Endothelial cell of umbilical vein (primary cell): ENCODE measurements at regions not wholly inside any gene's neighbourhood (a gene's known extent, or its start where the extent isn't known, plus 50 kb on each side); places are given as distances from the start of the nearest gene placed in this dataset.
"Not testable (repeated sequence)": the region's sequence is repeated elsewhere in the genome, so short reads cannot be mapped to it uniquely, and the experiment has no call there.

Source experiments
- BruUV-seq: library from RNA; stranded (reverse); fragments of 400-500 nt; replicated peaks from 2 replicates; lab custom pipeline; 2021; lab: Mats Ljungman, UMichigan
- CTCF ChIA-PET: fragments of 300-600, 350-600 bp; sonication (Branson Sonifier 250); formaldehyde crosslinking; loops from one replicate; lab custom pipeline; 2021; ENCODE audit warnings: antibody characterized with exemption, inconsistent platforms; lab: Charles Lee
- POLR2A ChIA-PET: fragments of 300-600, 350-600 bp; sonication (Branson Sonifier 250); formaldehyde crosslinking; loops from one replicate; lab custom pipeline; 2021; ENCODE audit warnings: antibody characterized with exemption, inconsistent platforms; lab: Charles Lee
- DNase-seq: peaks from one replicate; pipeline ENCODE4 v3.0.0-alpha.2; 2011; ENCODE audit warnings: low read depth, low spot score
- FAIRE-seq: peaks from 2 replicates; lab custom pipeline; 2011; peaks lifted over from hg19 to GRCh38; lab: Jason Lieb, UNC
- H2AFZ ChIP-seq: 2 replicates; pipeline ENCODE4 v1.6.0; 2012; ENCODE audit warnings: low read depth, low read length, control low read depth, inconsistent platforms
- H3K27ac ChIP-seq: 2 replicates; pipeline ENCODE4 v1.5.1; 2011; ENCODE audit warnings: low read depth, mild to moderate bottlenecking, control low read depth, low read length, moderate library complexity; ENCODE audit not compliant: insufficient read depth
- H3K27me3 ChIP-seq, 2 experiments: 2 replicates each; pipeline versions ENCODE4 v1.6.0 to v1.6.1; 2011; ENCODE audit warnings: low read length in 2 of 2, mixed read lengths in 1 of 2; ENCODE audit not compliant: control insufficient read depth in 2 of 2, insufficient read depth in 2 of 2
- H3K36me3 ChIP-seq, 2 experiments: 2 replicates in 1 of 2; 3 replicates in 1 of 2; pipeline ENCODE4 v1.5.1; 2011; ENCODE audit warnings: low read length in 2 of 2, mild to moderate bottlenecking in 1 of 2, moderate library complexity in 1 of 2; ENCODE audit not compliant: control insufficient read depth in 2 of 2, insufficient read depth in 2 of 2; ENCODE audit errors: extremely low read depth in 1 of 2
- H3K4me1 ChIP-seq: 3 replicates; pipeline ENCODE4 v1.5.1; 2011; ENCODE audit warnings: mild to moderate bottlenecking, low read length; ENCODE audit not compliant: control insufficient read depth, insufficient read depth; ENCODE audit errors: extremely low read depth
- H3K4me2 ChIP-seq: 2 replicates; pipeline ENCODE4 v1.6.1; 2011; ENCODE audit warnings: low read length, control low read depth, mixed read lengths; ENCODE audit not compliant: insufficient read depth
- H3K4me3 ChIP-seq, 3 experiments: fragments of 200-600 bp in 1 of 3; sonication (generic), shearing (Covaris generic) in 1 of 3; replicated peaks in 1 of 3; 2 replicates each; pipeline ENCODE4 v1.5.1; 2011 to 2016; ENCODE audit warnings: control low read depth in 3 of 3, low read length in 3 of 3, mild to moderate bottlenecking in 2 of 3, inconsistent platforms in 1 of 3, low read depth in 1 of 3, moderate library complexity in 1 of 3; ENCODE audit not compliant: insufficient read depth in 1 of 3
- H3K79me2 ChIP-seq: 2 replicates; pipeline ENCODE4 v1.6.0; 2012; ENCODE audit warnings: low read length, inconsistent platforms; ENCODE audit not compliant: control insufficient read depth, insufficient read depth
- H3K9ac ChIP-seq: replicated peaks from 2 replicates; pipeline ENCODE3; 2011; ENCODE audit warnings: low read length, control low read depth; ENCODE audit not compliant: insufficient read depth; ENCODE audit errors: extremely low read depth
- H3K9me1 ChIP-seq: replicated peaks from 3 replicates; pipeline ENCODE4 v1.6.0; 2011; ENCODE audit warnings: mild to moderate bottlenecking, low read length; ENCODE audit not compliant: control insufficient read depth, insufficient read depth; ENCODE audit errors: extremely low read depth
- H3K9me3 ChIP-seq: replicated peaks from 2 replicates; pipeline ENCODE4 v1.5.1; 2012; ENCODE audit warnings: low read length, inconsistent platforms; ENCODE audit not compliant: control insufficient read depth, insufficient read depth
- H4K20me1 ChIP-seq: replicated peaks from 2 replicates; pipeline ENCODE3; 2011; ENCODE audit warnings: mild to moderate bottlenecking, low read length; ENCODE audit not compliant: control insufficient read depth, insufficient read depth; ENCODE audit errors: extremely low read depth
- MYC ChIP-seq: IDR thresholded peaks from one replicate; pipeline ENCODE4 v1.6.1; 2011; ENCODE audit warnings: mild to moderate bottlenecking, low read depth, low read length
- dilution Hi-C: fragments of 300-500 bp; cut with MboI; formaldehyde crosslinking; loops from one replicate; pipeline ENCODE4 v1.15.0; 2019; ENCODE audit warnings: low sequenced_read_pairs; ENCODE audit not compliant: extremely low pct_ligation_motif_present
- intact Hi-C: fragments of 100-400 bp; cut with micrococcal nuclease; formaldehyde crosslinking; loops from one replicate; pipeline ENCODE4 v1.10.0; 2022

GRCh38 chr2:113334147-113334546 lies 55.4 kb upstream of the PAX8 start:
- FAIRE-seq: no peak
- ChIA-PET POLR2A (no interaction called here), CTCF (no interaction called here)
- Histone ChIP-seq H3K9me3 (no peaks in the 10 kb centered on the region), H3K4me1 (no peaks in the 10 kb centered on the region), H3K27me3 (peaks cover 0 to 10% of the 10 kb centered on the region in 2 experiments), H4K20me1 (no peaks in the 10 kb centered on the region), H3K4me2 (no peak overlapping the region), H3K4me3 (no peak overlapping the region), H3K9ac (no peak overlapping the region), H3K36me3 (no peaks in the 10 kb centered on the region), H3K27ac (no peak overlapping the region), H2AFZ (no peak overlapping the region), H3K79me2 (no peaks in the 10 kb centered on the region), H3K9me1 (no peaks in the 10 kb centered on the region)
- TF ChIP-seq MYC: no peak
- intact Hi-C loops (no loop called here), dilution Hi-C loops (no loop called here)
- no TSS peak for BruUV-seq
- no peak for DNase-seq

- dilution Hi-C loops, H3K27me3 ChIP-seq, H3K9me1 ChIP-seq, H3K36me3 ChIP-seq, H3K4me1 ChIP-seq, CTCF ChIA-PET, POLR2A ChIA-PET, H3K9ac ChIP-seq, intact Hi-C loops, H3K4me3 ChIP-seq, FAIRE-seq, H3K27ac ChIP-seq, H3K9me3 ChIP-seq, H2AFZ ChIP-seq, BruUV-seq, H3K4me2 ChIP-seq, DNase-seq, H3K79me2 ChIP-seq, H4K20me1 ChIP-seq: not testable (repeated sequence)
These were observed 55.0 kb upstream of the PAX8 start for GRCh38 chr2:113333735-113334134.

- H3K27ac ChIP-seq, H2AFZ ChIP-seq, POLR2A ChIA-PET: not testable (repeated sequence)
These were observed 51.5 kb upstream of the PAX8 start for GRCh38 chr2:113330060-113330767.

GRCh38 chr2:113328973-113329372 lies 50.3 kb upstream of the PAX8 start:
- H3K27me3 ChIP-seq, dilution Hi-C loops, H3K27ac ChIP-seq, H3K4me2 ChIP-seq, BruUV-seq, H3K4me1 ChIP-seq, POLR2A ChIA-PET, H3K9me1 ChIP-seq, intact Hi-C loops, CTCF ChIA-PET, H4K20me1 ChIP-seq, H3K79me2 ChIP-seq, H3K36me3 ChIP-seq, FAIRE-seq, DNase-seq, H3K9ac ChIP-seq, H3K4me3 ChIP-seq, H3K9me3 ChIP-seq, H2AFZ ChIP-seq: not testable (repeated sequence)

More at GRCh38 chr2:113330060-113330767, 51.5 kb upstream of the PAX8 start:
- BruUV-seq, DNase-seq, H3K4me3 ChIP-seq, intact Hi-C loops, H3K9ac ChIP-seq, CTCF ChIA-PET, H3K9me1 ChIP-seq, dilution Hi-C loops, FAIRE-seq, H3K36me3 ChIP-seq, H3K4me2 ChIP-seq, H3K79me2 ChIP-seq, H4K20me1 ChIP-seq, H3K9me3 ChIP-seq, H3K4me1 ChIP-seq, H3K27me3 ChIP-seq: not testable (repeated sequence)
